Gastrocnemius medialis (tissue), 4 donors: ENCODE measurements at regions not wholly inside any gene's neighbourhood (a gene's known extent, or its start where the extent isn't known, plus 50 kb on each side); places are given as distances from the start of the nearest gene placed in this dataset.

Experiments used
- POLR2A ChIP-seq, 2 donors: fragments of 450-650 bp; IDR thresholded peaks; one replicate each; pipeline ENCODE4 v1.6.1; 2017; ENCODE audit warnings: antibody characterized with exemption in 2 of 2, mild to moderate bottlenecking in 2 of 2, moderate library complexity in 2 of 2
- TF ChIP-seq, protein P1 (sequence below), 5 experiments: fragments of 450-650 bp in 3 of 5; fragments of 200-600 bp in 2 of 5; sonication (generic) in 2 of 5; IDR thresholded peaks in 4 of 5; conservative IDR thresholded peaks in 1 of 5; 1 replicate in 4 of 5; 2 replicates in 1 of 5; pipeline ENCODE4 v1.5.1; 2016 to 2019; ENCODE audit warnings: antibody characterized with exemption in 5 of 5, mild to moderate bottlenecking in 3 of 5, moderate library complexity in 3 of 5

- TF ChIP-seq POLR2A (IDR thresholded peaks at IDR 0.05) = no peak
- TF ChIP-seq, protein P1, sequence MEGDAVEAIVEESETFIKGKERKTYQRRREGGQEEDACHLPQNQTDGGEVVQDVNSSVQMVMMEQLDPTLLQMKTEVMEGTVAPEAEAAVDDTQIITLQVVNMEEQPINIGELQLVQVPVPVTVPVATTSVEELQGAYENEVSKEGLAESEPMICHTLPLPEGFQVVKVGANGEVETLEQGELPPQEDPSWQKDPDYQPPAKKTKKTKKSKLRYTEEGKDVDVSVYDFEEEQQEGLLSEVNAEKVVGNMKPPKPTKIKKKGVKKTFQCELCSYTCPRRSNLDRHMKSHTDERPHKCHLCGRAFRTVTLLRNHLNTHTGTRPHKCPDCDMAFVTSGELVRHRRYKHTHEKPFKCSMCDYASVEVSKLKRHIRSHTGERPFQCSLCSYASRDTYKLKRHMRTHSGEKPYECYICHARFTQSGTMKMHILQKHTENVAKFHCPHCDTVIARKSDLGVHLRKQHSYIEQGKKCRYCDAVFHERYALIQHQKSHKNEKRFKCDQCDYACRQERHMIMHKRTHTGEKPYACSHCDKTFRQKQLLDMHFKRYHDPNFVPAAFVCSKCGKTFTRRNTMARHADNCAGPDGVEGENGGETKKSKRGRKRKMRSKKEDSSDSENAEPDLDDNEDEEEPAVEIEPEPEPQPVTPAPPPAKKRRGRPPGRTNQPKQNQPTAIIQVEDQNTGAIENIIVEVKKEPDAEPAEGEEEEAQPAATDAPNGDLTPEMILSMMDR (IDR thresholded peaks at IDR 0.05 in 4 of 5, conservative IDR thresholded peaks at IDR 0.05 in 1 of 5) = no peak
Measured at GRCh38 chr3:78258798-78259197, 1218.9 kb downstream of the ROBO2 start.
